HEK293T (cell line): ENCODE measurements at regions not wholly inside any gene's neighbourhood (a gene's known extent, or its start where the extent isn't known, plus 50 kb on each side); places are given as distances from the start of the nearest gene placed in this dataset.

Experiments used
- BHLHE40 ChIP-seq: fragments of 450-650 bp; IDR thresholded peaks from 2 replicates; pipeline ENCODE4 v1.6.1; 2016; ENCODE audit warnings: mild to moderate bottlenecking, moderate library complexity, borderline replicate concordance
- CTBP1 ChIP-seq: fragments of 450-650 bp; IDR thresholded peaks from 2 replicates; pipeline ENCODE4 v1.6.1; 2016; ENCODE audit warnings: borderline replicate concordance
- ELF4 ChIP-seq: fragments of 450-650 bp; IDR thresholded peaks from 2 replicates; pipeline ENCODE4 v1.6.1; 2017; ENCODE audit warnings: antibody characterized with exemption
- FOXA1 ChIP-seq: fragments of 450-650 bp; IDR thresholded peaks from 2 replicates; pipeline ENCODE4 v1.6.1; 2016; ENCODE audit warnings: mild to moderate bottlenecking
- FOXK2 ChIP-seq: fragments of 450-650 bp; IDR thresholded peaks from 2 replicates; pipeline ENCODE4 v1.6.1; 2016; ENCODE audit warnings: mild to moderate bottlenecking
- FOXM1 ChIP-seq: fragments of 450-650 bp; IDR thresholded peaks from 2 replicates; pipeline ENCODE4 v1.6.1; 2017; ENCODE audit warnings: mild to moderate bottlenecking, borderline replicate concordance
- L3MBTL2 ChIP-seq: fragments of 450-650 bp; conservative IDR thresholded peaks from 2 replicates; pipeline ENCODE4 v1.6.1; 2016; ENCODE audit warnings: mild to moderate bottlenecking
- LEF1 ChIP-seq: fragments of 450-650 bp; IDR thresholded peaks from 2 replicates; pipeline ENCODE4 v1.6.1; 2017; ENCODE audit warnings: mild to moderate bottlenecking, borderline replicate concordance
- SP1 ChIP-seq: fragments of 450-650 bp; IDR thresholded peaks from 2 replicates; pipeline ENCODE4 v1.6.1; 2017
- ZNF384 ChIP-seq: fragments of 450-650 bp; IDR thresholded peaks from 2 replicates; pipeline ENCODE4 v1.6.1; 2016
- TF ChIP-seq, protein P1 (sequence below): fragments of 450-650 bp; IDR thresholded peaks from 2 replicates; pipeline ENCODE4 v1.6.1; 2016

DNA sequence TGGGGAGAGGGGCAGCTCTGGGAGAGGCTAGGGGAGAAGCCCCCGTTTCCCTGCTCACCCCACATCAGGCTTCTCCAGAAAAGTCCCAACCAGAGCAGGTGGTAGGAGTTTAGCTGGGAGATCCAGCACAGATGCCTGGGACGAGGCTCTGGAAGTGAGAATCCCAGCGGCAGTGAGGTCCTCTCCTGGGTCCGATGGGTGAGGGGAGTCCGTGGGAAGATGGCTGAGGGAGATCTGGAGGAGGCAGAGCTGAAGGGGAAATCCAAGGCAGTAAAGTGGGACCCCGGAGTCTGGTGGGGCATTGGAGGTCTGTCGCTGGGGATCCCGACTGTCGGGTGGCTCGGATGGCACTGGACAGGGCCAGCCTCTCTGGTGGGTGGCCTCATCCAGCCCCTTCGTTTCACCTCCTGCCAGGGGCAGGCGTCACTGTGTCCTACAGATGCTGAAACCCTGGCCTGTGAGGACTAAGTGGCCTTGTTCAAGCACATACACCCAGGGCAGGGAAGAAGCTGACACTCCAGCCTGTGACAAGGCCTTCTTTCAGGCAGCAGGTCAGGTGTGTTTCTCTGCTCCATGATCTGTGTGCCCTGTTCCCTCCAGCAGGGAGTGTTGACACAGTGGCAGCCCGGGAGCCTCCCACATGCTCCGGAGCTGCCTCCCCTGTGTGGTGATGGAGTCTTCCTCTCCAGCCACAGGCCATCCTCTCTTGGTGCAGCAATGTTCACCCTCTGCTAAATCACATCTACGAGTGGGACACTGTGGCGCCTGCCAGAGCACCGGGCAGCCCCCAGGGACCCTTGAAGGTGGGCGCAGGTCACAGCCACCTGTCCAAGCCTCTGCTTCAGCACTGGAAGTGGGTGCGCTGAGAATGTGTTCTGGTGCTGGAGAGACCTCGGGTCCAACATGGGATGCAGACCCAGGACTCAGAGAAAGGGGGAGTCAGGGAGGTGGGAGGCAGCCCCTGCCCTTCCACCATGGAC lies 850.8 kb downstream of the BRD1 start:
- TF ChIP-seq FOXK2: no peak
- TF ChIP-seq, protein P1, sequence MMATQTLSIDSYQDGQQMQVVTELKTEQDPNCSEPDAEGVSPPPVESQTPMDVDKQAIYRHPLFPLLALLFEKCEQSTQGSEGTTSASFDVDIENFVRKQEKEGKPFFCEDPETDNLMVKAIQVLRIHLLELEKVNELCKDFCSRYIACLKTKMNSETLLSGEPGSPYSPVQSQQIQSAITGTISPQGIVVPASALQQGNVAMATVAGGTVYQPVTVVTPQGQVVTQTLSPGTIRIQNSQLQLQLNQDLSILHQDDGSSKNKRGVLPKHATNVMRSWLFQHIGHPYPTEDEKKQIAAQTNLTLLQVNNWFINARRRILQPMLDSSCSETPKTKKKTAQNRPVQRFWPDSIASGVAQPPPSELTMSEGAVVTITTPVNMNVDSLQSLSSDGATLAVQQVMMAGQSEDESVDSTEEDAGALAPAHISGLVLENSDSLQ: no peak
- TF ChIP-seq ZNF384: no peak
- TF ChIP-seq BHLHE40: no peak
- TF ChIP-seq FOXM1: no peak
- no peak for TF ChIP-seq SP1
- no peak for TF ChIP-seq FOXA1
- TF ChIP-seq L3MBTL2: no peak
- no peak for TF ChIP-seq CTBP1
- TF ChIP-seq ELF4: no peak
- no peak for TF ChIP-seq LEF1
